Stimulated activated naive CD4-positive, alpha-beta T cell treated with Interleukin-2 at 50 U/mL for 16 hours (primary cell): ENCODE measurements at regions not wholly inside any gene's neighbourhood (a gene's known extent, or its start where the extent isn't known, plus 50 kb on each side); places are given as distances from the start of the nearest gene placed in this dataset.

Experiments used
- DNase-seq: peaks from one replicate; lab custom pipeline; 2025; lab: John Stamatoyannopoulos, UW

DNA sequence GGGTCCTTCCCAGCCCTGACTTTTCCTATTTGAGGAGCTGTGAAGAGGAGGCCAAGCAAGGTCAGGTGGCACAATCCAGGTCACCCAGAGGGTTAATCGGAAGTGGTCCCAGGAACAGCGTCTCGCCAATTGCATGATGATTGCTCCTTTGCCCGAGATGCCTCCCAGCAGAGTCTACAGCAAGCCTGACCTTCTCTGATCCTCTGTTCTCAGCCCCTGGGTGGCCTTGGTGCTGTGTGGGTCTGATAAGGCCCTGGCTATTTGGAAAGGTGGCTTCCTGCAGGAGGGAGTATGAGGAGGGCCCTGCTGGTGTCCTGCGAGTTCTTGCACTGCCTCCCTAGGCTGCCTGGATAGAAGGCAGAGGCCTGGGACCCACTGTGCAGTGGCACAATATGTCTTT lies 116.2 kb downstream of the FOXD2 start:
- no peak for DNase-seq

- no peak for DNase-seq
Observed at GRCh38 chr1:47554901-47555300, 117.1 kb downstream of the FOXD2 start.

DNA sequence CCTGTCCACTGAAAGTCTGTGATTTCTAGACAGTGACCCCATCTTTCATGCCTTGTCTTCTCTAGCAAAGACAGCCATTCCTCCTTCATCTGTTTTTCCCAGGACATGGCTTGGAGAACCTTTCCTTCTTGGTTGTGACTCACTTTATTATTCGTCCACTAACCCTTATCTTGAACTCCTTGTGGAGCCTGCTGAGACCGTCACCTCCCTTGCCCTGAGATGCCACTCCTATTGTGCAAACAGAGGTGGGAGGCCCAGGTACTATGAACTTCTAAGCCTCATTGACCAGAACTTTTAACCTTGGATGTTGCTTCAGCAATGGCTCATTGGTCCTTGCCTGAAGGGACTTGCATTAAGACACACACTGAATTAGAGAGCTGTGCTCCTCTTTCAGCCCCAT lies 117.5 kb downstream of the FOXD2 start:
- DNase-seq, result no peak

DNA sequence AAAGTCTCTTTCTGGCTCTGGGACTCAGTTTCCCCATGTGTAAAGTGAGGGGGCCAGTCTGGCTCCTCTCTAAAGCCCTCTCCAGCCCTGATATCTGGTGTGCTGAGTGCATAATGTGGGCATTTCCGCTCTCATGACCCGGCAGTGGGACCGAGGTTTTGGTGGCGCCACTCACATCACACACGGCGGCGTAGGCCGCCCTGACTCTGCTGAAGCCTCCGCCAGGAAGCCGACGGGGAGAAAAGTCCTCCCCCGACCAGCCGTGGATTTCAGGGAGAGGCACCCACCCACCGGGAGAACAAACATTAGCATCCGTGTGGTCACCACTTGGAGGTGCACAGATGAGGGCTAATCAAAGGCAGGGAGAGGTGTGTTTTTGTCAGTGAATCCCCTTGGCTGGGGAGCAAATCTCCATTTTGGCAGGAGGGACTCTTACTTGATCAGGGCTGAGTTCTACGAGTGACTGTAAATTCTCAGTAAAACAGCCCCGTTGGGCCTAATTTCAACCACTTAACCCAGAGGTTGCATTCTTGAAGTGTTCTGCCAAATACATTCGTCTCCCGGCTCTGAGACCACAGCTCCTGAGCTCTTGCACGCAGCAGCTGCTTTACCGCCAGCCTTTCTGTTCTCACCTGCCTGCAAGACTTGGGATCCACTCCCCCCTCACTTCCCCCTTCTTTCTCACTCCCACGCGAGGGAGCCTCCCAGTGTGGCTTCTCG lies 118.2 kb downstream of the FOXD2 start:
- DNase-seq, result no peak

GRCh38 chr1:47557066-47557465 lies 119.2 kb downstream of the FOXD2 start:
- no peak for DNase-seq

- DNase-seq, result no peak
Observed at GRCh38 chr1:47558601-47559593, 121.1 kb downstream of the FOXD2 start.

DNA sequence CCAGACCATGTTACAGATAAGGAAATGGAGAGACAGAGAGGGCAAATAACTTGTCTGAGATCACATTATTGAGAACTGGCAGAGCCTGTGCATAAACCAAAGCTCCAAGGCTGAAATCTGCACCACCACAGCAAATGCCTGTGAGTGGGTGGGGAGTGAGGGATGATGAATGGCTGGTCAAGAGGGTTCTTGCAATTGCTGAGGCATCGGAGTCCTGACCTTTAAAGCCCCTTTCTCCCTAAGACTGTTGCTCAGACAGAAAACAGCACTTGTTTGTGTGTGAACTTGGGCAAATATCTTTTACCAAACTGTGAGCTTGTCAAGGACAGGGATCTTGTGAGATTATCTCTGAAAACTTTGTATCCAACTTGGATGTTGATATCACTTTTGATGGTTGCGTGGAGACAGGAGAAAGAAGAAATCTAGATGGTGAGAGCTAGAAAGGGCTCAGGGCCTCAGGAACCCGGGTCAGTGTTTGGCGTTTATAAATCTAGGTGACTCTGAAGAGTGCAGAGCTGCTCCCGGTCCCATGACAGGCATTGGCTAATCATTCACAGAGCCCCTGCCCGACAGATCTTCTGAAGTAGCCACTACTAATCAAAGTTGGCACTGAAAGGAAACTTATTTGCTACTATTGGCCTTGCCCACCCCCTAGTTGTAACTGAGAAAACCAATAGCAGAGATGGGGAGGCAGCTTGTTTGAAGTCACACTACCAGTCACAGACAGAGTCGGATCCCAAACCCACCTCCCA lies 122.3 kb downstream of the FOXD2 start:
- no peak for DNase-seq

DNA sequence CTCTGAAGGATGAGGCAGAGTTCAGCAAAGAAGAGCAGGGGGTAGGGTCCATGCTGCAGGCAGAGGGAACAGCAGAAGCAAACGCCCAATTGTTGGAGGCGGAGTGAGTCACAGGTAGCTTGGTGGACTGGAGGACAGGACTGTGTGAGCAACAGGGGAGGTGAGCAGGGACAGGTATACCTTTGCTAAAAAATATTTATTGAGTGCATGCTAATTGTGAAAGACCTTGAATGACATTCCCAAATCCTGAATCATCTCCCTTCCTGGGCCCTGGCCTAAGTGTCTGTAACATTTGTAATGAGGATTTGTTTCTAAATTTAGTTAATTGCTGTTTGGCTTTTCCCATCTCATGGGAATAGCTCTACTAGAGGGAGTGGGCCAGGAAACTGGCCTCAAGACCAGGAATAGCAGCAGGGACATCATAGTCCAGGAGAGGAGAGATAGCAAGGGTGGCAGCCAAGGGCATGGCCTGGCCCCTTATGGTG lies 123.7 kb downstream of the FOXD2 start:
- no peak for DNase-seq

DNA sequence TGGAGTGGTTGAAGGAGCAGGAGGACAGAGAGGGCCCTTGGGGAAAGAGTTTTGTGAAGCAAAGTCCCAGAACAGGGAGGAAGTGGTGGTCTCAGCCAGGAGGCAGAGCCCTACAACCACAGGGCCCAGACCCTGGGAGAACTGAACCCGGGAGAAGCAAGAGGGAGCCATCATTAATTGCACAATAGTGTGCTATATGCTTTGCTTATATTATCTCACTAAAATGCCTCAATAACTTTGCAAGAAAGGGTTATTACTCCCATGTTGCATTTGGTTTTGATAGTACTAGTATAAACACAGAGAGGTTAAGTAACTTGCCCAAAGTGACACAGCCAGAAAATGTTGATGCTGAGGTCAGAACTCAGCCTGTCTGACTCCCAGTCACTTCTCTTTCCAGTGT lies 124.3 kb downstream of the FOXD2 start:
- no peak for DNase-seq

GRCh38 chr1:47562799-47563198 lies 125.0 kb downstream of the FOXD2 start:
- no peak for DNase-seq

DNA sequence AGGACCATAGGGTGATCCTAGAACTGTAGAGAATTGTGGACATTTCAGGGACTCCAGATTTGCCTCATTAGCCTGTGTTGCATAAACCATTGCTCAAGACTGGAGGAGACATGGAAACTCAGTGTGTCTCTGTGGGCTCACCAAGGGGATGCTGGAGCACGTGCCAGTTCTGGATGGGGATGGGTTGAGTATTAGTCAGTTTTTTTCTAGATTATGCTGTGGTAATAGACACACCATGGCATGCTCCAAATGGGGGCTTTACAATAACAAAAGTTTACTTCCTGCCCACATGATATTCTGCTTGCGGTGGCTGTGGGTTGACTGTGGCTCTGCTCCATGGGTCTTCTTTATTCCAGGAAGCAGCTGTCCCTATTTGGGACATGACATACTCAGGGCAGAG lies 125.4 kb downstream of the FOXD2 start:
- DNase-seq, result no peak

GRCh38 chr1:47564570-47564969 lies 126.7 kb downstream of the FOXD2 start:
- DNase-seq, result no peak

DNA sequence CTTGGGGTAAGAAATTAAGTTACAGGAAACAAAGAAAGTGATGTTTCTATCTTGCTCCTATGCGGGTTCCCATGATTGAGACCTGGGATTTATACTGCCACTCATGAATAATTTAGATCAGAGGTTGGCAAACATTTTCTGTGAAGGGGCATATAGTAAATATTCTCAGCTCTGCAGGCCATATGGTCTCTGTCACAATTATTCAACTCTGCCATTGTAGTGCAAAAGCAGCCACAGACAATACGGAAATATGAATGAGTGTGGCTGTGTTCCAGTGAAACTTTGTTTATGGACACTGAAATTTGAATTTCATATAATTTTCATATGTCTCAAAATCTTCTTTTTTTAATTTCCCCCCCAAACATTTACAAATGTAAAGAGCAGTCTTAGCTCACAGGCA lies 127.2 kb downstream of the FOXD2 start:
- DNase-seq, result no peak

DNA sequence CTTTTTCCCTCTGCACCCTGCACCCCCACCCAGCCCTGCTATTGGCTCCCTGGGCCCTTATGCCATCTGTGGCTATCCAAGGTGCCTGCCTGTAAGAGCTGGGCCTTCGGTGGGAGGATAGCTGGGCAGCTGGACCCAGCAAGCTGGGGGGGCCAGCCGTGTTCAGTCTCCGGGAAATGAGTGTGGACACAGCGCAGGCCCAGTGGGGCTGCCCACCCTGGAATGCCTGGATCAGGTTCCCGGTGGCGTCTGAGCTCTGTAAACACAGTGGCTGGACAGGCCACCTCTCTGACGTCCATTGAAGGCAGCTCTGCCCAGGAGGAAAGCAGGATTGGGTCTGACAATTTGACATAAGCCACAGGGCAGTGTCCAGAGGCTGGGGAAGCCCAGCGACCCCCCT lies 127.8 kb downstream of the FOXD2 start:
- no peak for DNase-seq

GRCh38 chr1:47568763-47569162 lies 130.9 kb downstream of the FOXD2 start:
- no peak for DNase-seq

DNA sequence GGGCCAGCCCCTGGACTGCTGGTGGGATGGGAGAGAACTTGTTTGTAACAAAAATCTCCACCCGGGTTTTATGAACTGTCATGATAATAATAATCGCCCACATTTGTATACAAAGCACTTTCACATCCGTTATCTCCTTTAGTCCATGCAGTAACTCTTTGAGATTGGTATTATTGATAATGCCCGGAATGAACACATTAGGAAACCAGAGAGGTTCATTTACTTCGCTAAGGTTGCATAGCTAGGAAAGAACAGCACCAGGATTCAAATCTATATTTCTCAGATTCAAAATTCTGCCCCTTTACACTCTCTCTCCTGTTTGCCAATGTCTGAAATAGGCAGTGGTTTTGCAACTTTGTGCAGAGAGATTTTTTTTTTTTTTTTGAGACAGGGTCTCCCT lies 131.4 kb downstream of the FOXD2 start:
- DNase-seq, result no peak

DNA sequence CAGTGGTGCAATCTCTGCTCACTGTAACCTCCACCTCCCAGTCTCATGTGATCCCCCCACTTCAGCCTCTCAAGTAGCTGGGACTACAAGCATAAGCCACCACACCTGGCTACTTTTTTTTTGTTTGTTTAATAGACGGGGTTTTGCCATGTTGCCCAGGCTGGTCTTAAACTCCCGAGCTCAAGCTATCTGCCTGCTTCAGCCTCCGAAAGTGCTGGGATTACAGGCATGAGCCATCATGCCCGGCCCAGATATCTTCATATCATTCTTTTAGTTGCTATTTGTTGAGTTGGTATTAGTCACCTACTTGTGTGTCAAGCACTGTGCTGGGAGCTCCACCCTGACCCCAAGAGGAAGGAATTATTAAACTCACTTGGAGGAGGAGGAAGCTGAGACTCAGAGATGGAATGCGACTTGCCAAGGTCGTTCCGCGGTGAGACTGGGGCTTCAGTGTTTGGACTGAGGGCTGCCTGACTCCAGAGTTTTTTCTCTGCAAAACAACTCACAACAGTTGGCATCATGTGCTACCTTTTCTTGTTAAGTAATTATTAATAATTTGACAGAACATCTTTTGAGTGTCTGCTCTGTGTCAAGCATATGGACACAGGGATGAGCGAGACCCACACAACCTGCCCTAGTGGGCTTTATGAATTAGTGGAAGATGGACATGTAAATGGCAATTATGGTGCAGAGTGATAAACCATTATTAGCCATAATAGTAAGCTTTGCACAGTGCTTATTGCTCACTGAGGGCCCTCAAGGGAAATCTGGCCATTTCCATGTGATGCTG lies 132.0 kb downstream of the FOXD2 start:
- DNase-seq, result no peak

DNA sequence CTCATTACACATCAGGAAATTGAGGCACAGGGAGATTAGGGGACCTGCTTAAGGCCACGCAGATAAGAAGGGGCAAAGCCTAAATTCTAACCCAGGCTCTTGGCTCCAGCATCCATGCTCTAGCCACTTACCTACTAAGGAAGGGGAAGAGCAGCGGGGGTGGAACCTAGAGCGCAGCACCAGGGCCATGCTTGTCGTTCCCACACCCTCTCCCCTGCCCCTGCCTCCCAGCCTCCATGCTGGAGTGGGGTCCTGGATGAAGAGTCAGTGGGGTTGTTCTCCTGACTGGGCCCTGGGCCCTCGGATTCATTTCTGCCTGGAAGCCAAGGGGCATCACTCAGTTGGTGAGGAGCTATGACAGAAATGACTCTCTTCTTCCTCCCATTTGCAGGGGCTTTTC lies 133.3 kb downstream of the FOXD2 start:
- no peak for DNase-seq

GRCh38 chr1:47571952-47572351 lies 134.1 kb downstream of the FOXD2 start:
- DNase-seq, result no peak

DNA sequence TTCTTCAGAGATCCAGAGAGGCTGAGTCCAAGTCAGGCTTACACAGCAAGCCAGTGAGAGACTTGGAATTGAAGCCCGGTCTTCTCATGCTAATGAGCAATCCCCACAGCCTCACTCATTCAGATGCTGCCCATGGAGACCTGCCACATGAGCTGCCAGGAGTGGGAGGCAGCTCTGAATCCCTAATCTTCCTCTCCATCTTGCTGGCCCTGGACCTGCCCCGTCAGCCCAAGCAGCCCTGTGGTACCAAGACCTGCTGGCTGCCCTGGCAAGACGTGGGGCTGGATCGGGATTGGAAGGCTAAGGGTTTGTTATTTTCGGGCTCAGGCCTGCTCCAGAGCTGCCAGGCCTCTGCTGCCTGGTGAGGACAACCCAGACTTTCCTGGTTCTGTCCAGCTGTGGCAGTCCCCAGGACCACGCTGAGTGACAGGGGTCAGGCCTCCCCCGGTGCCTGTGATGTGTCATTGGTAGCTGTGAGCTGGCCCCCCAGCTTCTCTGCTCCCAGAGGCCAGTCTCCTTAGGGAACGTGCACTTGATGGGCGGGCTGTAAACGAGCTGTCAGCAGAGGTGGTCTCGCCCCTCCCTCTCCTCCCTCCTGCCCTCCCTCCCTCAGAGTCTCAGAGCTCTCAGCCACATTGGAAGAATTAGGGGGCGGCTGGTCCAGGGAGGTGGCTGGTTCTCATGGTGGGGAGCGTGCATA lies 135.0 kb downstream of the FOXD2 start:
- DNase-seq, result no peak
